HEK293 (cell line): ENCODE measurements at regions not wholly inside any gene's neighbourhood (a gene's known extent, or its start where the extent isn't known, plus 50 kb on each side); places are given as distances from the start of the nearest gene placed in this dataset.

Source experiments
- CTCF ChIP-seq: fragments of 450-650 bp; formaldehyde crosslinking; IDR thresholded peaks from 2 replicates; pipeline ENCODE4 v1.5.1; 2016; ENCODE audit warnings: missing biosample characterization, missing genetic modification characterization
- PATZ1 ChIP-seq: fragments of 450-650 bp; formaldehyde crosslinking; IDR thresholded peaks from 2 replicates; pipeline ENCODE4 v1.5.1; 2016; ENCODE audit warnings: missing biosample characterization, missing genetic modification characterization
- REST ChIP-seq: fragments of 450-650 bp; formaldehyde crosslinking; IDR thresholded peaks from 2 replicates; pipeline ENCODE4 v1.5.1; 2016; ENCODE audit warnings: missing biosample characterization, missing genetic modification characterization
- SCRT1 ChIP-seq: fragments of 450-650 bp; formaldehyde crosslinking; IDR thresholded peaks from 2 replicates; pipeline ENCODE4 v1.5.1; 2016; ENCODE audit warnings: missing biosample characterization, missing genetic modification characterization, borderline replicate concordance
- ZNF639 ChIP-seq: fragments of 450-650 bp; formaldehyde crosslinking; IDR thresholded peaks from 2 replicates; pipeline ENCODE4 v1.5.1; 2016; ENCODE audit warnings: missing biosample characterization, missing genetic modification characterization
- ZNF645 ChIP-seq: fragments of 450-650 bp; formaldehyde crosslinking; IDR thresholded peaks from 2 replicates; pipeline ENCODE4; 2016; ENCODE audit warnings: missing biosample characterization, missing genetic modification characterization

- TF ChIP-seq SCRT1 (tag by site-specific recombination) (no peak), ZNF645 (tag by site-specific recombination) (no peak), CTCF (tag by site-specific recombination) (no peak), PATZ1 (tag by site-specific recombination) (no peak), ZNF639 (tag by site-specific recombination) (no peak), REST (tag by site-specific recombination) (no peak)
These were observed 227.7 kb upstream of the GRAMD2B start for GRCh38 chr5:126195410-126196100.
